ENCODE measurements at regions not wholly inside any gene's neighbourhood (a gene's known extent, or its start where the extent isn't known, plus 50 kb on each side); places are given as distances from the start of the nearest gene placed in this dataset.

DNA sequence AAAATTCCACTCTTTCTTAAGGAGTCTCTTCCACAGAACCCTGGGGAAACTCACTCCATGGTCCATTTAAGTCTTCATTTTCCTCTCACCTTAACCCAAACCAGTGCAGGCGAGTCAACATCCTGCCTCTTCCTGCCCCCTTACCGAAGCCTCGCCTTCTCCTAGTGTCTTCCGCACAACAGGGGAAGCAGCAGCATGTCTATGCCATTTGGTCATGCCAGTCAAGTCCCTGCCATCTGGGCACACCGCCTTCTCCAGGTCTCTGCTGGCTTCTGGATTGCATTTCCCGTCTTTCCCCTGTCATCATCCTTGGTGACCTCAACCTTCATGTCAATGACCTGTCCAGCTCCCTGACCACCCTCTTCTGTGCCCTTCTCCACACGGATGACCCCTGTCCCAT is 77.3 kb upstream of the FZD7 start:
- no peak for TF ChIP-seq CTCF (optimal IDR thresholded peaks at IDR 0.05 in 1 of 3, IDR thresholded peaks at IDR 0.05 in 1 of 3, conservative IDR thresholded peaks at IDR 0.05 in 1 of 3; ENCODE audit: extremely low read depth in 1 of 3, insufficient read depth in 2 of 3, low read length in 3 of 3)
- no peak for TF ChIP-seq EZH2 (IDR thresholded peaks at IDR 0.05; ENCODE audit: low read length)
